GM21723 (cell line): ENCODE measurements at regions not wholly inside any gene's neighbourhood (a gene's known extent, or its start where the extent isn't known, plus 50 kb on each side); places are given as distances from the start of the nearest gene placed in this dataset.
"Not testable (repeated sequence)": the region's sequence is repeated elsewhere in the genome, so short reads cannot be mapped to it uniquely, and the experiment has no call there.

ENCODE experiments used
- ATAC-seq: cut with Tn5 transposase; IDR thresholded peaks from one replicate; pipeline ENCODE4 v1.9.1; 2021; ENCODE audit warnings: mild to moderate bottlenecking, moderate library complexity; ENCODE audit not compliant: unreplicated experiment

DNA sequence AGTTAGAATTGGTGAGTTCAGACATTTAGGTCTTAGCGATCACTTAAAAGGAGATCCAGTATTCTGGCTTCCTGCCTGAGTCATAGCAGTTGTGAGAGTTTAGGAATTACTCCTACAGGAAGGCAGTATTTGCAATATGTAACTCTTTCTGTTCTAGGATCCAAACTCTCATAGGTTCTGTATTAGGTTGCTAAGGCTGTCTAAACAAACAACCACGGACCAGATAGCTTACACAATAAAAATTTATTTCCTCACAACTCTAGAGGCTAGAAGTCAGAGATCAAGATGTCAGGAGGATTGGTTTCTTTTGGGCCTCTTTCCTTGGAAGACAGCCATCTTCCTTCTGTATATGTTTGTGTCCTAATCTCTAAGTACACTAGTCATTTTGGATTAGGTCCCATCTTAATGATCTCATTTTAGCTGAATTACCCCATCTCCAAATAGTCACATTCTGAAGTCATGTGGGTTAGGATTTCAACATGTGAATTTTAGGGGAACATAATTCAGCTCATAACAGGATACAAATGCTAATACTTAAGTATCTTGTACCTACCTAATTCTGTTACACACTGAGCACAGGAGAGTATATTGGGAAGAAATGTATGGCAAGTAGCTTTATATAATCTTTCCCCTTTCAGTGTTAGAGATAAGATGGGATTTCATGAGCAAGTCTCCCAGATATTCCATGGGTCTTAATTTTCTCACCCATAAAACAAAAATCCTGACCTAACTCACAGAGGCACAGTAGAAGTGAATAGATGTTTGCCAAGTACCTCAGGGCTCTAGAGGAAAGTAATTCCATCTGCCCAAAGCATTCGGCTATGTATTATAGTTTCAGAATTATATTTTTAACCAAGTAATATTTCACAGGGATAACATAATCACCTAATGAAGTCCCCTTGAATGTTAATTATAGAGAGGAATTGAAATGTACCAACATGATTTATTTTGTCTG lies 144.4 kb downstream of the PTBP2 start:
- ATAC-seq = no peak

DNA sequence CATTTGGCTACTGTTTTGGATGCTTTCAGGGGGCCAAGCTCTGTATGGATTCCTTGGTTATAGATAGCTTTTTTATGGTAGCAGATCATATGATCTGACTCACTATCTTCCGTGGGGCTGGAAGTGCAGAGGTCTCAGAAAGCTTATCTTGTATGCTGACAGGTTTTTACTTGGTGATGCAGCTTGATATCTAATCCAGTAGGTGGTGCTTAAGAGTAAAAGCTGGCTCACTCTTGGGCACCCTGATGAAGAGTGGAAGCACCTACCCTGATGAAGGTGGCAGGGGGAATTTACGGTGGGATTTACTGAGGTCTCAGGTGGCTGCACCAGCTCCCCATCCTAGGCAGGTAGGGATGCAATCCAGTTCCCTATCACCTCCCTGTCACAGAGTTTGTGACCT lies 151.2 kb downstream of the PTBP2 start:
- no peak for ATAC-seq

- no peak for ATAC-seq
Observed at GRCh38 chr1:96878640-96879039, 157.1 kb downstream of the PTBP2 start.

DNA sequence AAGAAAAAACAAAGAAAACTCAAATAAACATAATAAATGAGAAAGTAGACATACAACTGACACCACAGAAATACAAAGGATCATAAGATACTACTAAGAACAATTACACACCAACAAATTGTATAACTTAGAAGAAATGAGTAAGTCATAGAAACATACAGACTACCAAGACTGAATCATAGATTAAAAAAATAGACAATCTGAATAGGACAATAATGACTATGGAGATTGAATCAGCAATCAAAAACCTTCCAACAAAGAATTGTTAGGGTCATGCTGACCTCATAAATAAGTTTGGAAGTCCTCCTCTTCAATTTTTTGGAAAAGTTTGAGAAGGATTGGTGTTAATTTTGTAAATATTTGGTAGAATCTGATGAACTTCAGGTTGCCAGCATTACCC lies 159.0 kb downstream of the PTBP2 start:
- no peak for ATAC-seq

DNA sequence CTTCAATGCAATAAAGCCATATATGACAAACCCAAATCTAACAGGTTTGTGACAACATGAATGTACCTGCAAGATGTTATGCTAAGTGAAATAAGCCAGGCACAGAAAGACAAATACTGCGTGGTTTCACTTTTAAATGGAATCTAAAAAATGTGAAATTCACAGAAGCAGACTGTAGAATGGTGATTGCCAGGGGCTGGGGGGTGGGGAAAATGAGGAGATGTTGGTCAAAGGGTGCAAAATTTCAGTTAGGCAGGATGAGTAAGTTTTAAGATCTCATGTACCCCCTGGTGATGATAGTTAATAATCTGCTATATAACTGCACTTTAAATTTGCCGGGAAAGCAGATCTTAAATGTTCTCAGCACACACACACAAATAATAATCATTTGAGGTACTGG lies 160.5 kb downstream of the PTBP2 start:
- ATAC-seq = no peak

DNA sequence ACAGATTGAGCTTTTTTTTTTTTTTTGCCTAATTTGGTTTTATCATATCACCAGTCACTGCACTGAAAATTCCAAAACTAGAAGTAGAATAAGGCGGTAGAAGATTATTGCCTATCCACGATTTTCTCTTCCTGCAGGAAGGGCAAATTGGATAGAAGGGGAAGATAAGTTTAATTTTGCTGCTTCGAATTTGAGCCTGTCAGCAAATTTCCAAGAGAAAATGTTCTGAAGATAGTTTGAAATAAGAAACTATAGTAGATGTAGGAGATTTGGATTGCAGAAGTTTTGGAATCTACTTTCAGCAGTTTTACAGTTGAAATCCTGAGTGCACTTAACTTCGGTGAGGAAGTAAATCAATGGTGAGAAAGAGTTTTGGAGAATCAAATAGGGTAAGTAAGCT lies 164.9 kb downstream of the PTBP2 start:
- no peak for ATAC-seq

GRCh38 chr1:96887501-96887900 lies 165.9 kb downstream of the PTBP2 start:
- no peak for ATAC-seq

GRCh38 chr1:96901783-96902363 lies 180.3 kb downstream of the PTBP2 start:
- ATAC-seq = no peak

DNA sequence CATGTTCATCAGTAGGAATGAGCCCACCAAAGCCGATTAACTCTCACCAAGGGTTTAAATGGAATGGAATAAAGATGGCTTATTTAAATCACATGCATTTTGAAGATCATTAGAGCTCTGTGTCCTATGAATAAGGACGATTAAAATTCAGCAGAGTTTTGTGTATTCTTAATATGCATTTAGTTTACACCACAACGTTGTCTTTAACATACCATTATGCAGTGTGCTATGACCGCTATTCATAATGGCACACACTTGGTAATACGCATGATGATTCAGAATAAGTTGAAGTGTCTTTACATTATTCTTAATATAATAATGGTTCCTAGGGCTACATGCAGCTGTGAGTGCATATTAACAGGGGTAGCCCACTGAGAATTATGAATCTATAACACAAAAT lies 190.7 kb downstream of the PTBP2 start:
- no peak for ATAC-seq

- ATAC-seq = not testable (repeated sequence)
Observed at GRCh38 chr1:96915701-96916100, 194.1 kb downstream of the PTBP2 start.

DNA sequence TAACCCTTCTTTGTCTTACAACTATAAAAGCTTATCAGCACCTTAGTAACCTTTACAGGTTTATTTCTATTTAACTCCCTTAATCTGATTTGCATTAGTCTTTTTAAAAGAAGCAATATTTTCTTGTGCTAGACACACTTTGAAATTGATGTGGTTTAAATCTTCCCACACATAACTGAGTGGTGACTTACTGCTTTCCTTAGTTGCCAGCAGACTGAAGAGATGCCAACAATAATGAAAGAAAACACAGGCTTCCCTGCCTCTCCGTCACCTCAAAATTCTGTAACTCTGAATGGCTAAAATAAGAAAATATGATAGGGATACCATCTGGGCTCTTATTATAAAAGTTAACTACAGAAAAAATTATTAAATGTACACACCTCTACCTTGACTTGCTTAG lies 196.8 kb downstream of the PTBP2 start:
- ATAC-seq = no peak

DNA sequence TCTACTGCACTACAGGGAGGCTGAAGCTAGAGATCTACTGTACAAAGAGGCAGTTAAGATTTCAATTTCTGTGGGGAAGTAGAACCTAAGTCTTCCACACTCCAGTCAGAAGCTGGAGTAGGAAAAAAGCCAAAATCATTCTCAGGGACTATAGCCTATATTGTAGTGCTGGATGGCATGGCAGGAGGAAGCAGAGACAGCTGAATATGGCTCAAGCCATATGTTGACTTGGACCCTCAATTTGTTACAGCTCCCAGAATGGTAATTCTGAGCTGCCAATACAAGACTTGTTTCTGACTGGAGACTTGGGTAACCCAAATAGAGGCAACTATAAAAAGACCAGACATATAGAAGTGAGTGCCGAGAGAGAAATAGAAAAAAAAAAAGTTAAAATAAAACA lies 200.6 kb downstream of the PTBP2 start:
- ATAC-seq = no peak

- ATAC-seq = no peak
Observed at GRCh38 chr1:96923753-96924152, 202.2 kb downstream of the PTBP2 start.

DNA sequence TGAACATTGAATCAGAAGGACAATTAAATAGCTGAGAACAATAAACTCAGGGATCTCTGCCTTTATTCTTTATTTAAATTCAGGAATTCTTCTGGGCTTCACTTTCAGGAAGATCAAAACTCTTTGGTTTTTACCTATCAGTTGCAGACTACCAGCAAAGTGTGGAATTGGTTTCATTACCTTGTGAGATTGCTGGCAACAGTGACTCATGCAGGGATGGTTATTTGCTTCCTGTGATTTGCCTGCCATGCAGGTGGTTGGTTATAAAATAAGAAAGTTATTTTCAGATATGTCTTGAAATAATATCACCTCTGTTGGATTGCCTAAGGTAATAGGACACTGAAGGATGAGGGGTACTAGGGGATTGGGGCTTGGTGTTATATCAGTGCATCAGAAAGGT lies 204.6 kb downstream of the PTBP2 start:
- ATAC-seq = no peak

- ATAC-seq = no peak
Observed at GRCh38 chr1:96927125-96927524, 205.5 kb downstream of the PTBP2 start.

DNA sequence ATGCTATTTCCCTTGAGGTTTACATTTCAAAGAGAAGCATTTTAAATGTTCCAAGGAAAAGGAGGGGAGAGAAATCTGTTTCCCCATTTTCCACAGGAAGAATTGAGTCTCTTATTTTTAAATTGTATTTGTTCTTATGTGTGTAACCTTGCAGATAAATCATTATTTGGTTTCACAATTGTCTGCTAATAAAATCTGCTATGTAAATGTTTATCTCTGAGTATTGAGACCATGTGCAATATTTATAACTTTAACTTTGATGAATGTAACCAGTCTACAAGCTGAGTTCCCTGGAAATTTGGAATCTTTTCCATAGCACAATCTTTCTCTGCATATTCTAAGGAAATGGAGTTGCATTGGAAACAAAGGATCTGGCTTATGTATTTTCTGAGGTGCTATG lies 209.6 kb downstream of the PTBP2 start:
- ATAC-seq = no peak

DNA sequence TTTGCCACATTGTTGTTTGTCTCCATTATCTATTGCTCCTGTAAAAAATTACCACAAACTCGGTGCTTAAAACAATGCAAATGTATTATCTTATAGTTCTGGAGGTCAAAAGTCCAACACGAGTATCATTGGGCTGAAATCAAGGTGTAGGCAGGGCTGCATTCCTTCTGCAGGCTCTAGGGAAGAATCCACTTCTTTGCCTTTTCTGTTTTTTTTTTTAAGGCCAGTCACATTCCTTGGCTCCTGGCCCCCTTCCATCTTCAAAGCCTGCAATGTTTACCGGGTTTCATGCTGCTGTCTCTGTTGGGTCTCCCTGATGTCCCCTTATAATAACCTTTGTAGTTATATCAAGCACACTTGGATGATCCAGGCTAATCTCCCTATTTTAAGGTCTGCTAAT lies 212.7 kb downstream of the PTBP2 start:
- no peak for ATAC-seq

DNA sequence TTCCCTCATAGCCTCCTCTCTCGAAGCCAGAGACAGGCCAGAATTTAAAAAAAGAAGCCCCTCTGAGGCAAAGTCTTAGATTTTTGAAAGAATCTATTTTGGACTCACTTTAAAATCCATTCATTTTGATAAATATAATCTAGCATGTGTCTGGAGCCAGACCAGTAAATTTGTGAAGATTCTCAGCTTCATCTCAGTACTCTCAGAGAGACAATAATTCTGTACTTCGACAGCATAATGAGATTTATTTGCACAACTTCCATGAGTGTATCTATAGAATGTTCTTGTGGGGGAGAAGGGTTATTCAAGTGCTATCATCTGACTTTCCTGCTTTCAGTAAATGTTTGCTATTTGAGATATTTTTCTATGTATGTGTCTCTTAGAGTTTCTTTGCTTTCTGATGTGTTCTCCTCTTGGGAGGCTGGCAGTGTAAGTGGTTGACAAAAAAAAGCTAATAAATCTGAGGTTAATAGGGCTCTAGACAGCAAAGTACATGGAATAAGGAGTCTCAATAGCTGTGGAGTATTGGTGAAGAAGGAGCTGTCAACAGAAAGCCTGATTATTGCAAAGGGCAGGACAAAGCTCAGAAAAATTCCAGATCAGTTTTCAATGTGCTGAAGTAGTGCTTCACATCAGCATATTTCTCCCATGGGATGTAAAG lies 223.0 kb downstream of the PTBP2 start:
- ATAC-seq = no peak

DNA sequence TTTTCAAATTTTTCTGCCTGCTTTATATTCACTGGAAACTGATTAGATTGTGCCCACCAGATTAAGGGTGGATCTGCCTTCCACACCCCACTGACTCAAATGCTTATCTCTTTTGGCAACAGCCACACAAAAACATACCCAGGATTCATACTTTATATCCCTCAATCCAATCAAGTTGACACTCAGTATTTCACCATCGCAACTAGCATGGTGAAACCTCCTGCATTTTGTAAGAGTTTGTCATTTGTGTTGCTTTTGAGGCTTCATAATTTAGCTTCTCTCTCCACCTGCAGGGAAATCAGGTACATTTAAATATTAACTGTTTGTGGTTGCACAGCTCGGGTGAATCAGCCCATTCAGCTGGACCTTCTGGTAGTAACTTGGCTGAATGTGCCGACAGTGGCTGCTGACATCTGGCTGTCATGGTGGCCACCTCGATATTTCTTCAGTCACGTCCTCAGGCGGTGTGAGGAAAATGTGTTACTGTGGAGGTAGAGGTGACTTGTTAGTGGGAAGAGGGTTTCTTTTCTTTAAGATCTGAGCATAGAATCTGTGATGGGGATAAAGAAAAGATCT lies 224.0 kb downstream of the PTBP2 start:
- ATAC-seq = no peak

DNA sequence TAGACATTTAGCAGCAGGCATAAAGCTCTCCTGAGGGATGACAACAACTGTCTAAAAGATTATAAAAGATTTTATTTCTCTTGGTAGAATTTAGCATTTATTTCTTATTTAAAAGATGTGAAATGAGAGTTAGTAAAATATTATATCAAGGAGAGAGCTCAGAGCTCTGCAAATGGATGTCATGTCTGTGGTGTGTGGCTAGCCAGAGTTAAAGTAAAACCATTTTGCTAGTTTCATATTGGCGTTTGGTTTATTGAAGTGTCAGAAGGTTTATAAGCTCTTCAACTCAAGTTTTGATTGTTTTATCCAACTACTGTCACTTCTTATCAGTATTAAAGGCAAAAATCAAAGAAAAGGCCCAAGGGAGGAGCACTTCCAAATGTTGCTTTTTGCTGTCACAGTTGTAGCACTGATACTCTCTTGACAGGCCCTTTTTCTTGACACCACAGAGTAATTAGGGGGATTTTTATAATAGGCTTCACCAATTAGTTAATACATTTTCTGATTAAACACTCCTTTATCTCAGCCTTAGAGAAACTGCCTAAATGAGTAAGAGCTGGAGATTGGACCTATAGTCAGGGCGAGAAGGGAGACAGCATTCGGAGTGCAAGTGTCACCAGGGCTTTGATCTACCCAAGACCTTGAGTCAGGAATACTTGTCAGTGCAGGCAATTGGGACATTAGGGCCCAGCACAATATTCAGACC lies 233.9 kb downstream of the PTBP2 start:
- ATAC-seq = no peak

DNA sequence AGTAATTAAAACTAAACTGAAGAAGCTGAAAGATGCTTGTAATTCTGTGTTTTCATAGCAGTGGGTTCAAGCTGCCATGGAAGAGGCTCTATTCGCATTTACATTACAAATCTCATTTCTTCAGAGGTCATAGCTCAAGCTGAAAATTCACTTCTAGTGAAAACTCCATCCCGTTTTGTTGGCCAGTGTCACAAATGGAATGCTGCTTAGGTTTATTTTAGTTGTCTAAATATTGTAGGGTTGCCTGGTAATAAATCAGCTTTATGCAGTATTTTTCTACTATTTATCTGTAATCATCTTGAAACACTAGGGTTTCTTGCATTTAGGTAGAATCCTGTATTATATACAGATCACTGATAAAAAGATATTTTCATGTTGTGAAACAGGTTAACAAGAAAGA lies 240.6 kb downstream of the PTBP2 start:
- ATAC-seq = no peak
